ACC112 (cell line): ENCODE measurements at regions not wholly inside any gene's neighbourhood (a gene's known extent, or its start where the extent isn't known, plus 50 kb on each side); places are given as distances from the start of the nearest gene placed in this dataset.

Experiments used
- H2AFZ ChIP-seq: fragments of 200-600 bp; sonication (generic); one replicate; pipeline ENCODE4 v1.6.0; 2017; ENCODE audit warnings: antibody characterized with exemption, low read length; ENCODE audit not compliant: unreplicated experiment
- H3K27ac ChIP-seq: fragments of 200-600 bp; sonication (generic); 2 replicates; pipeline ENCODE4 v1.5.1; 2014; ENCODE audit warnings: low read depth, mild to moderate bottlenecking, antibody characterized with exemption, low read length, moderate library complexity
- H3K27me3 ChIP-seq: fragments of 200-600 bp; sonication (generic); 2 replicates; pipeline ENCODE4 v1.6.1; 2014; ENCODE audit warnings: mild to moderate bottlenecking, antibody characterized with exemption, low read length, moderate library complexity, mixed read lengths; ENCODE audit not compliant: insufficient read depth
- H3K36me3 ChIP-seq: fragments of 200-600 bp; sonication (generic); 2 replicates; pipeline ENCODE4 v1.6.1; 2016; ENCODE audit warnings: mild to moderate bottlenecking, antibody characterized with exemption, low read length, moderate library complexity, mixed read lengths; ENCODE audit not compliant: insufficient read depth
- H3K4me1 ChIP-seq: fragments of 200-600 bp; sonication (generic); one replicate; pipeline ENCODE4 v1.6.1; 2016; ENCODE audit warnings: low read length, mixed read lengths; ENCODE audit not compliant: insufficient read depth, unreplicated experiment, control insufficient read depth
- H3K4me3 ChIP-seq: fragments of 200-600 bp; sonication (generic); 2 replicates; pipeline ENCODE4 v1.5.1; 2014; ENCODE audit warnings: mild to moderate bottlenecking, low read depth, low read length
- H3K79me2 ChIP-seq: fragments of 200-600 bp; sonication (generic); one replicate; pipeline ENCODE4 v1.6.0; 2016; ENCODE audit warnings: low read length; ENCODE audit not compliant: control insufficient read depth, unreplicated experiment, insufficient read depth

GRCh38 chr15:95095250-95095649 is 863.9 kb downstream of the MCTP2 start:
- H3K27ac ChIP-seq, result no peak overlapping the region
- no peaks in the 10 kb centered on the region for H3K4me1 ChIP-seq
- no peak overlapping the region for H2AFZ ChIP-seq
- no peaks in the 10 kb centered on the region for H3K27me3 ChIP-seq
- no peaks in the 10 kb centered on the region for H3K79me2 ChIP-seq
- H3K36me3 ChIP-seq, result no peaks in the 10 kb centered on the region
- no peak overlapping the region for H3K4me3 ChIP-seq

- H2AFZ ChIP-seq, result no peak overlapping the region
- H3K27ac ChIP-seq, result no peak overlapping the region
- H3K79me2 ChIP-seq, result no peaks in the 10 kb centered on the region
- H3K4me1 ChIP-seq, result no peaks in the 10 kb centered on the region
- H3K36me3 ChIP-seq, result no peaks in the 10 kb centered on the region
- no peaks in the 10 kb centered on the region for H3K27me3 ChIP-seq
- H3K4me3 ChIP-seq, result no peak overlapping the region
Observed at GRCh38 chr15:95096651-95097050, 865.3 kb downstream of the MCTP2 start.

GRCh38 chr15:95097361-95097760 is 866.0 kb downstream of the MCTP2 start:
- no peak overlapping the region for H3K4me3 ChIP-seq
- no peaks in the 10 kb centered on the region for H3K4me1 ChIP-seq
- H3K27me3 ChIP-seq, result no peaks in the 10 kb centered on the region
- no peaks in the 10 kb centered on the region for H3K79me2 ChIP-seq
- H3K27ac ChIP-seq, result no peak overlapping the region
- H3K36me3 ChIP-seq, result no peaks in the 10 kb centered on the region
- no peak overlapping the region for H2AFZ ChIP-seq

DNA sequence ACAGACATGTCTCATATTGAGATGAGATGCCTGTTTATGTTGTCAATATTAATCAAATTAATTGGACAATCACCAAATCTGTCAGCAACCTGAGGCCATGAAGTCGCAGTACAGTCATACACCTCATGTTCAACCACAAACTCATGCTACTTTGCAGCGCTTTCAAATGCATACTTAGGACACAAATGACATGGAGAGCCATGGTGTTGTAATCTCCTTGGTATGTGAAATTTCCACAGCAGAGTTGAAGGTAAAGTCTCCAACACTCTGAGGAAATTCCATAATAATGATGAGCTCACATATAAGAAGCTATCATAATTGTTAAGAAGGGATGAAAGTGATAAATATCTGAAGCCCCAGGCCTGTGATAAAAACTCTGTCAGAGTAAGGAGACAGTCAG is 873.9 kb downstream of the MCTP2 start:
- no peaks in the 10 kb centered on the region for H3K36me3 ChIP-seq
- no peak overlapping the region for H3K27ac ChIP-seq
- no peak overlapping the region for H2AFZ ChIP-seq
- H3K79me2 ChIP-seq, result no peaks in the 10 kb centered on the region
- H3K4me1 ChIP-seq, result no peaks in the 10 kb centered on the region
- H3K27me3 ChIP-seq, result no peaks in the 10 kb centered on the region
- H3K4me3 ChIP-seq, result no peak overlapping the region

- Histone ChIP-seq H3K4me1 (no peaks in the 10 kb centered on the region), H3K4me3 (no peak overlapping the region), H3K36me3 (no peaks in the 10 kb centered on the region), H3K79me2 (no peaks in the 10 kb centered on the region), H2AFZ (no peak overlapping the region), H3K27me3 (no peaks in the 10 kb centered on the region), H3K27ac (no peak overlapping the region)
Observed at GRCh38 chr15:95106801-95107200, 875.4 kb downstream of the MCTP2 start.

GRCh38 chr15:95108673-95109072 is 877.3 kb downstream of the MCTP2 start:
- Histone ChIP-seq H3K4me3 (no peak overlapping the region), H3K79me2 (no peaks in the 10 kb centered on the region), H2AFZ (no peak overlapping the region), H3K27me3 (no peaks in the 10 kb centered on the region), H3K36me3 (no peaks in the 10 kb centered on the region), H3K4me1 (no peaks in the 10 kb centered on the region), H3K27ac (no peak overlapping the region)

DNA sequence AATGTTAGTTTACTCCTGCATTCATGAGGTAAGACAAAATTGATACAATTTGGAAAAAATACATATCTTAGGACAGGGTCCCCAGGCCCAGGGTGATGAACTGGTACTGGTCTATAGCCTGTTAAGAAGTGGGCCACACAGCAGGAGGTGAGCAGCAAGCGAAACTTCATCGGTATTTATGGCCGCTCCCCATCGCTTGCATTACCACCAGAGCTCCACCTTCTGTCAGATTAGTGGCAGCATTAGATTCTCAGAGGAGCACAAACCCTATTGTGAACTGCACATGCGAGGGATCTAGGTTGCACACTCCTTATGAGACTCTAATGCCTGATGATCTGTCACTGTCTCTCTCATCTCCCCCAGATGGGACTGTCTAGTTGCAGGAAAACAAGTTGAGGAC is 880.6 kb downstream of the MCTP2 start:
- Histone ChIP-seq H2AFZ (no peak overlapping the region), H3K79me2 (no peaks in the 10 kb centered on the region), H3K36me3 (no peaks in the 10 kb centered on the region), H3K4me1 (no peaks in the 10 kb centered on the region), H3K27ac (no peak overlapping the region), H3K27me3 (no peaks in the 10 kb centered on the region), H3K4me3 (no peak overlapping the region)

- H3K4me1 ChIP-seq, result no peaks in the 10 kb centered on the region
- no peak overlapping the region for H2AFZ ChIP-seq
- H3K79me2 ChIP-seq, result no peaks in the 10 kb centered on the region
- H3K4me3 ChIP-seq, result no peak overlapping the region
- H3K27me3 ChIP-seq, result no peaks in the 10 kb centered on the region
- H3K36me3 ChIP-seq, result no peaks in the 10 kb centered on the region
- H3K27ac ChIP-seq, result no peak overlapping the region
Observed at GRCh38 chr15:95113041-95113440, 881.7 kb downstream of the MCTP2 start.

DNA sequence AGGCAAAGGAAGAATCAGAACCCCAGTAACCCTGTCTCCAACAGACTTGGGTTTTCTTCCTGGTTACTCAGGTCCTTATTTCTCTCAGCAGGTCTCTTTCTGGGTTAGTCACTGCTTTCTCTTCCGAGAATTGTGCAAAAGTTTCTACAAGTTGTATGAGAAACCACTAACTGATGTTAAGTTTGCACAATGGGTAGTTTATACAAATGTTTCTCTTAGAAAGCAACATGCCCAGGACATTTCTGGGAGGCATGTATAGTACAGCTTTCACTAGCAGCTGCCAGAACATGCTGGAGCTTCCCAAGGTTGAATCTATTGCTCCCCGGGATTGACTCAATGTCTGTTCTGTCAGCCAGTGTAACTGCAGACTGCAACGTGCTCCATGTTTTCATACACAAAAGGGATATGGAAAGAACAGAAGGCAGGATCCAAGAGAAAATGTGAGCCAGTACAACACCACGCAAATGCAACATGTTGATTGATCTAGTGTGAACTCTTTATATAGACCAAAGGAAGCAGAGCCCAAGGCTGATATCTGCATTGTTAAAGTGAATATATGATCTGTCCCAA is 887.8 kb downstream of the MCTP2 start:
- Histone ChIP-seq H3K79me2 (no peaks in the 10 kb centered on the region), H3K4me3 (no peak overlapping the region), H3K27me3 (no peaks in the 10 kb centered on the region), H3K4me1 (no peaks in the 10 kb centered on the region), H2AFZ (no peak overlapping the region), H3K36me3 (no peaks in the 10 kb centered on the region), H3K27ac (no peak overlapping the region)

DNA sequence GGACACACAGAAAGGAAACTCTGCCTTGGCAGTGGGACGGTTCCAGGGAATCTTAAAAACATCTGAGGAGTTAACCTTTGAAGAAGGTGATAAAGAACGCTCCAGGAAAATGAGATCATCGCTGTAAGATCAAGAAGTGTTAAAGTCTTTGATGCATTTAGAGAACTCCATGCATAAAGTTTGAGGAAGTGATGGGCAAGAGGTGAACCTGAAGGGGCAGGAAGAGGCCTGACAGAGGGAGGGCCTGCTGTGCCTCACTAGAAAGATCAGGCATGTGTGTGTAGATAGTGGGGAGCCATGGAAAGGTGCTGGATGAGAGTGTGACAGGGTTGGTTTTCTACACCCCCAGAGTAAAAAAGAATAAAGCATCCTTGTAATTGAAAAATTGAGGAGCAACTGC is 889.2 kb downstream of the MCTP2 start:
- no peaks in the 10 kb centered on the region for H3K27me3 ChIP-seq
- H3K79me2 ChIP-seq, result no peaks in the 10 kb centered on the region
- H3K36me3 ChIP-seq, result no peaks in the 10 kb centered on the region

GRCh38 chr15:95121191-95121590 is 889.8 kb downstream of the MCTP2 start:
- no peak overlapping the region for H3K27ac ChIP-seq
- no peaks in the 10 kb centered on the region for H3K36me3 ChIP-seq
- H3K79me2 ChIP-seq, result no peaks in the 10 kb centered on the region
- H3K27me3 ChIP-seq, result no peaks in the 10 kb centered on the region
- no peaks in the 10 kb centered on the region for H3K4me1 ChIP-seq
- H2AFZ ChIP-seq, result no peak overlapping the region
- no peak overlapping the region for H3K4me3 ChIP-seq

More for the DNA sequence above, 889.2 kb downstream of the MCTP2 start:
- Histone ChIP-seq H2AFZ (no peak overlapping the region), H3K27ac (no peak overlapping the region), H3K4me3 (no peak overlapping the region), H3K4me1 (no peaks in the 10 kb centered on the region)
